ENCODE measurements at regions not wholly inside any gene's neighbourhood (a gene's known extent, or its start where the extent isn't known, plus 50 kb on each side); places are given as distances from the start of the nearest gene placed in this dataset.

- TF ChIP-seq EZH2 (IDR thresholded peaks at IDR 0.05) (no peak), RAD21 (IDR thresholded peaks at IDR 0.05; ENCODE audit: low read depth) (no peak), CTCF (IDR thresholded peaks at IDR 0.05 in 2 of 3, conservative IDR thresholded peaks at IDR 0.05 in 1 of 3; ENCODE audit: borderline replicate concordance in 1 of 3, insufficient read depth in 1 of 3, low read depth in 2 of 3, low read length in 2 of 3) (no peak), JUND (IDR thresholded peaks at IDR 0.05) (no peak), SRF (IDR thresholded peaks at IDR 0.05; ENCODE audit: low read depth) (no peak), POLR2A (IDR thresholded peaks at IDR 0.05; ENCODE audit: borderline replicate concordance, extremely low read depth, insufficient read depth, insufficient read length) (no peak), POLR2AphosphoS5 (IDR thresholded peaks at IDR 0.05; ENCODE audit: low read depth, low read length) (no peak), YY1 (IDR thresholded peaks at IDR 0.05; ENCODE audit: extremely low read depth, insufficient replicate concordance, low read depth, low read length) (no peak), CEBPB (IDR thresholded peaks at IDR 0.05; ENCODE audit: low read depth) (no peak), SIN3A (IDR thresholded peaks at IDR 0.05; ENCODE audit: low read depth) (no peak), MAX (IDR thresholded peaks at IDR 0.05) (no peak), EGR1 (IDR thresholded peaks at IDR 0.05; ENCODE audit: low read depth) (no peak)
- TF ChIP-seq, protein P1, sequence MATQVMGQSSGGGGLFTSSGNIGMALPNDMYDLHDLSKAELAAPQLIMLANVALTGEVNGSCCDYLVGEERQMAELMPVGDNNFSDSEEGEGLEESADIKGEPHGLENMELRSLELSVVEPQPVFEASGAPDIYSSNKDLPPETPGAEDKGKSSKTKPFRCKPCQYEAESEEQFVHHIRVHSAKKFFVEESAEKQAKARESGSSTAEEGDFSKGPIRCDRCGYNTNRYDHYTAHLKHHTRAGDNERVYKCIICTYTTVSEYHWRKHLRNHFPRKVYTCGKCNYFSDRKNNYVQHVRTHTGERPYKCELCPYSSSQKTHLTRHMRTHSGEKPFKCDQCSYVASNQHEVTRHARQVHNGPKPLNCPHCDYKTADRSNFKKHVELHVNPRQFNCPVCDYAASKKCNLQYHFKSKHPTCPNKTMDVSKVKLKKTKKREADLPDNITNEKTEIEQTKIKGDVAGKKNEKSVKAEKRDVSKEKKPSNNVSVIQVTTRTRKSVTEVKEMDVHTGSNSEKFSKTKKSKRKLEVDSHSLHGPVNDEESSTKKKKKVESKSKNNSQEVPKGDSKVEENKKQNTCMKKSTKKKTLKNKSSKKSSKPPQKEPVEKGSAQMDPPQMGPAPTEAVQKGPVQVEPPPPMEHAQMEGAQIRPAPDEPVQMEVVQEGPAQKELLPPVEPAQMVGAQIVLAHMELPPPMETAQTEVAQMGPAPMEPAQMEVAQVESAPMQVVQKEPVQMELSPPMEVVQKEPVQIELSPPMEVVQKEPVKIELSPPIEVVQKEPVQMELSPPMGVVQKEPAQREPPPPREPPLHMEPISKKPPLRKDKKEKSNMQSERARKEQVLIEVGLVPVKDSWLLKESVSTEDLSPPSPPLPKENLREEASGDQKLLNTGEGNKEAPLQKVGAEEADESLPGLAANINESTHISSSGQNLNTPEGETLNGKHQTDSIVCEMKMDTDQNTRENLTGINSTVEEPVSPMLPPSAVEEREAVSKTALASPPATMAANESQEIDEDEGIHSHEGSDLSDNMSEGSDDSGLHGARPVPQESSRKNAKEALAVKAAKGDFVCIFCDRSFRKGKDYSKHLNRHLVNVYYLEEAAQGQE (IDR thresholded peaks at IDR 0.05; ENCODE audit: low read depth) = no peak
These were observed 377.3 kb upstream of the RBFOX1 start for GRCh38 chr16:6955303-6955702.
